Loucy (cell line): ENCODE measurements at regions not wholly inside any gene's neighbourhood (a gene's known extent, or its start where the extent isn't known, plus 50 kb on each side); places are given as distances from the start of the nearest gene placed in this dataset.

Experiments used
- CTCF ChIP-seq: fragments of 200-600 bp; sonication (generic); conservative IDR thresholded peaks from 2 replicates; pipeline ENCODE4 v1.5.1; 2014; ENCODE audit warnings: mild to moderate bottlenecking, antibody characterized with exemption, low read length
- EZH2phosphoT487 ChIP-seq: fragments of 200-600 bp; IDR thresholded peaks from 2 replicates; pipeline ENCODE4 v1.6.1; 2018; ENCODE audit warnings: antibody characterized with exemption, mild to moderate bottlenecking, moderate library complexity, borderline replicate concordance

- no peak for TF ChIP-seq CTCF
- no peak for TF ChIP-seq EZH2phosphoT487
Measured at GRCh38 chr3:117524890-117525289, 815.3 kb downstream of the TUSC7 start.
